ENCODE measurements at regions not wholly inside any gene's neighbourhood (a gene's known extent, or its start where the extent isn't known, plus 50 kb on each side); places are given as distances from the start of the nearest gene placed in this dataset.

DNA sequence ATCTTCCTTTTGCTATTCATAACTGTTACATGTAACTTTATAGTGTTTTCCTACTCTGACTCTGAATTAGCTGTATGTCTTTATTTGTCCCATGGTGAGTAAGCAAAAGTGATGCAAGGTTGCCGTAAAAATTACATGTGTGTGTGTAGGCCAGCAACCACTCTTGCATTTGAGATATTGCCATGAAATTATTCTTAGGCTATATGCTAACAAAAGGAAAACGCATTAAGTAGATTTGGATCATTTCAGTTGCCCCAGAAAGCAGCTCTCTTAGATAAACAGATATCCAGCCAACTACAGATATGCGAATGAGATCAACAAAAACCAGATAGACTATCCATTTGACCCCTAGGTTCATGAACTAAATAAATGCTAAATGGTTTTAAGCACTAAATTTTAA, 73.6 kb downstream of the CYLC2 start:
- no peak for DNase-seq (ENCODE audit: low read depth)
- no peak overlapping the region for H3K4me3 ChIP-seq (ENCODE audit: low read depth, low read length)
- TF ChIP-seq CTCF (IDR thresholded peaks at IDR 0.05; ENCODE audit: low read depth, low read length, missing control alignments), result no peak

- TF ChIP-seq CTCF (IDR thresholded peaks at IDR 0.05; ENCODE audit: low read depth, low read length, missing control alignments), result no peak
- no peak overlapping the region for H3K4me3 ChIP-seq (ENCODE audit: low read depth, low read length)
- DNase-seq (ENCODE audit: low read depth), result no peak
These were observed 83.4 kb downstream of the CYLC2 start for GRCh38 chr9:103078581-103078980.

DNA sequence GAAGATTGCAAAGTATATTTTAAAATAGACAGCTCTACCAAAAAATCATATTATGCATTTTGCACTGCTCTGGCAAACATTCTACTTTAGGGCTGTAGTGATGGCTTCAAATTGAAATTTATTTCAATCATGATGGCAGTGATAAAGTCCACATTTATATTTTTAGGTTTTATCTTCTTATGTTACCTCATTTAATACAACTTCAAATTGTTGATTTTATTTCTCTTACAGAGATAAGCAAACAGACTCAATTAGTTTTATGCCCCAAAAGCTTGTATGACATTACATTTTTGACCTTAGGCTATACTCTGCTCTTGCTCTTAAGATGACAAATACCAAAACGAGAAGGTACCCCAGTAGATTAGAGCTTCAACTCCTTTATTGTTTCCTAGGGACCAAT, 87.4 kb downstream of the CYLC2 start:
- no peak overlapping the region for H3K4me3 ChIP-seq (ENCODE audit: low read depth, low read length)
- DNase-seq (ENCODE audit: low read depth), result no peak
- TF ChIP-seq CTCF (IDR thresholded peaks at IDR 0.05; ENCODE audit: low read depth, low read length, missing control alignments), result no peak

GRCh38 chr9:103089357-103089756, 94.2 kb downstream of the CYLC2 start:
- H3K4me3 ChIP-seq (ENCODE audit: low read depth, low read length), result no peak overlapping the region
- TF ChIP-seq CTCF (IDR thresholded peaks at IDR 0.05; ENCODE audit: low read depth, low read length, missing control alignments), result no peak
- no peak for DNase-seq (ENCODE audit: low read depth)

DNA sequence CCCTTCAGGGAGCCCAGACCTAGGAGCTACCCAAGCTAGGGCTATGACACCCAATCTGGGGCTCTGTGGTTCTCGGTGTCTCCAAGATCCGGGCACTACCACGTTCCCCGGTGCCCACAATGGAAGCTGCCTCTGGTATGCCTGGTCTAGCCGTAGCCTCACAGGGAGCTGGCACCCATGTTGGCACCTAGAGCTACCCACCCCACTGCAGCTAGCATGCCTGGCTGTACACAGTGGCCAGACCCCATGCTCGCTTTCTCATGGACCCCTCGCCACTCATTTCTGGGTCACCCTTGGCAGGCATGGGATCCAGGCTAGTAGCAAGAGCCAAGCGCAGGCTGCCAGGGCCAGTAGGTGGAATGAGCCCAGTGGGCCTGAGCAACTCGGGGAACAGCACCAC, 109.0 kb downstream of the CYLC2 start:
- TF ChIP-seq CTCF (IDR thresholded peaks at IDR 0.05; ENCODE audit: low read depth, low read length, missing control alignments), result no peak
- no peak for DNase-seq (ENCODE audit: low read depth)
- H3K4me3 ChIP-seq (ENCODE audit: low read depth, low read length), result no peak overlapping the region

GRCh38 chr9:103116246-103116645, 121.1 kb downstream of the CYLC2 start:
- no peak for TF ChIP-seq CTCF (IDR thresholded peaks at IDR 0.05; ENCODE audit: low read depth, low read length, missing control alignments)
- H3K4me3 ChIP-seq (ENCODE audit: low read depth, low read length), result no peak overlapping the region
- DNase-seq (ENCODE audit: low read depth), result no peak

- H3K4me3 ChIP-seq (ENCODE audit: low read depth, low read length), result no peak overlapping the region
- no peak for DNase-seq (ENCODE audit: low read depth)
- no peak for TF ChIP-seq CTCF (IDR thresholded peaks at IDR 0.05; ENCODE audit: low read depth, low read length, missing control alignments)
These were observed 131.4 kb downstream of the CYLC2 start for GRCh38 chr9:103126494-103126893.

Data from GM12864 (cell line).